ENCODE measurements at regions not wholly inside any gene's neighbourhood (a gene's known extent, or its start where the extent isn't known, plus 50 kb on each side); places are given as distances from the start of the nearest gene placed in this dataset.
"Not testable (repeated sequence)": the region's sequence is repeated elsewhere in the genome, so short reads cannot be mapped to it uniquely, and the experiment has no call there.

GRCh38 chr2:111471791-111472530 is 351.2 kb downstream of the BCL2L11 start:
- not testable (repeated sequence) for DNase-seq (ENCODE audit: low read depth in 2 of 2)

GRCh38 chr2:111472844-111473403 is 352.2 kb downstream of the BCL2L11 start:
- DNase-seq (ENCODE audit: low read depth in 2 of 2): not testable (repeated sequence)

GRCh38 chr2:111473522-111473921 is 352.8 kb downstream of the BCL2L11 start:
- not testable (repeated sequence) for DNase-seq (ENCODE audit: low read depth in 2 of 2)

- DNase-seq (ENCODE audit: low read depth in 2 of 2): not testable (repeated sequence)
Observed at GRCh38 chr2:111474198-111474705, 353.5 kb downstream of the BCL2L11 start.

GRCh38 chr2:111478335-111478734 is 357.6 kb downstream of the BCL2L11 start:
- not testable (repeated sequence) for DNase-seq (ENCODE audit: low read depth in 2 of 2)

- DNase-seq (ENCODE audit: low read depth in 2 of 2): not testable (repeated sequence)
Observed at GRCh38 chr2:111478871-111479318, 358.2 kb downstream of the BCL2L11 start.

GRCh38 chr2:111480016-111480625 is 359.4 kb downstream of the BCL2L11 start:
- DNase-seq (ENCODE audit: low read depth in 2 of 2): not testable (repeated sequence)

GRCh38 chr2:111480633-111481032 is 359.9 kb downstream of the BCL2L11 start:
- DNase-seq (ENCODE audit: low read depth in 2 of 2): not testable (repeated sequence)

- not testable (repeated sequence) for DNase-seq (ENCODE audit: low read depth in 2 of 2)
Observed at GRCh38 chr2:111481219-111481618, 360.5 kb downstream of the BCL2L11 start.

- DNase-seq (ENCODE audit: low read depth in 2 of 2): peak in 1 of 2 donors; percentile 38
Observed at GRCh38 chr2:111482987-111483679, 362.4 kb downstream of the BCL2L11 start.

- DNase-seq (ENCODE audit: low read depth in 2 of 2): not testable (repeated sequence)
Observed at GRCh38 chr2:111484097-111484496, 363.4 kb downstream of the BCL2L11 start.

GRCh38 chr2:111485895-111486294 is 365.2 kb downstream of the BCL2L11 start:
- not testable (repeated sequence) for DNase-seq (ENCODE audit: low read depth in 2 of 2)

- DNase-seq (ENCODE audit: low read depth in 2 of 2): not testable (repeated sequence)
Observed at GRCh38 chr2:111488451-111488850, 367.7 kb downstream of the BCL2L11 start.

GRCh38 chr2:111489460-111489859 is 368.7 kb downstream of the BCL2L11 start:
- not testable (repeated sequence) for DNase-seq (ENCODE audit: low read depth in 2 of 2)

GRCh38 chr2:111491181-111491580 is 370.5 kb downstream of the BCL2L11 start:
- not testable (repeated sequence) for DNase-seq (ENCODE audit: low read depth in 2 of 2)

- DNase-seq (ENCODE audit: low read depth in 2 of 2): not testable (repeated sequence)
Observed at GRCh38 chr2:111491614-111492013, 370.9 kb downstream of the BCL2L11 start.

GRCh38 chr2:111492995-111493719 is 372.4 kb downstream of the BCL2L11 start:
- DNase-seq (ENCODE audit: low read depth in 2 of 2): not testable (repeated sequence)

- DNase-seq (ENCODE audit: low read depth in 2 of 2): not testable (repeated sequence)
Observed at GRCh38 chr2:111493720-111494078, 373.0 kb downstream of the BCL2L11 start.

GRCh38 chr2:111494288-111494980 is 373.7 kb downstream of the BCL2L11 start:
- not testable (repeated sequence) for DNase-seq (ENCODE audit: low read depth in 2 of 2)

- not testable (repeated sequence) for DNase-seq (ENCODE audit: low read depth in 2 of 2)
Observed at GRCh38 chr2:111494981-111495315, 374.2 kb downstream of the BCL2L11 start.

GRCh38 chr2:111495636-111496035 is 374.9 kb downstream of the BCL2L11 start:
- not testable (repeated sequence) for DNase-seq (ENCODE audit: low read depth in 2 of 2)
